GM10248 (cell line): ENCODE measurements at regions not wholly inside any gene's neighbourhood (a gene's known extent, or its start where the extent isn't known, plus 50 kb on each side); places are given as distances from the start of the nearest gene placed in this dataset.

Experiments used
- CTCF ChIA-PET: fragments of 300-600 bp; sonication (Branson Sonifier 250); formaldehyde crosslinking; extraction: SDS; loops from one replicate; lab custom pipeline; 2021; ENCODE audit warnings: antibody characterized with exemption; lab: Yijun Ruan, JAX
- POLR2A ChIA-PET: fragments of 350-650 bp; sonication (Branson Sonifier 250); formaldehyde crosslinking; extraction: SDS; loops from one replicate; lab custom pipeline; 2020; ENCODE audit warnings: antibody characterized with exemption; lab: Yijun Ruan, JAX
- DNase-seq: peaks from one replicate; pipeline ENCODE4 v3.0.0; 2012; ENCODE audit errors: extremely low spot score
- CTCF ChIP-seq: IDR thresholded peaks from 2 replicates; pipeline ENCODE4 v1.5.1; 2012; ENCODE audit warnings: mild to moderate bottlenecking, low read depth; ENCODE audit errors: extremely low read depth, missing control alignments, control extremely low read depth

GRCh38 chr18:76567835-76568445, 72.9 kb upstream of the ZNF516 start:
- POLR2A ChIA-PET = interaction anchor here (0.5 kb wide), 1 partner anchor 213 kb away, joined by 3 read pairs; no protein-coding TSS in a partner anchor
- no peak for TF ChIP-seq CTCF
- CTCF ChIA-PET = interaction anchor here (1.3 kb wide), 1 partner anchor 170 kb away, joined by 3 read pairs; no protein-coding TSS in a partner anchor
- no peak for DNase-seq

- ChIA-PET POLR2A (no interaction called here), CTCF (no interaction called here)
- no peak for TF ChIP-seq CTCF
- no peak for DNase-seq
These were observed 71.9 kb upstream of the ZNF516 start for GRCh38 chr18:76566987-76567386.

GRCh38 chr18:76565238-76566173, 70.5 kb upstream of the ZNF516 start:
- no peak for TF ChIP-seq CTCF
- no peak for DNase-seq
- ChIA-PET CTCF (no interaction called here), POLR2A (no interaction called here)

- no peak for TF ChIP-seq CTCF
- POLR2A ChIA-PET = no interaction called here
- no peak for DNase-seq
- CTCF ChIA-PET = no interaction called here
These were observed 69.7 kb upstream of the ZNF516 start for GRCh38 chr18:76564655-76565237.

- TF ChIP-seq CTCF = no peak
- DNase-seq = no peak
- POLR2A ChIA-PET = no interaction called here
- CTCF ChIA-PET = no interaction called here
These were observed 69.1 kb upstream of the ZNF516 start for GRCh38 chr18:76564117-76564516.

- POLR2A ChIA-PET = no interaction called here
- no peak for DNase-seq
- CTCF ChIA-PET = no interaction called here
- no peak for TF ChIP-seq CTCF
These were observed 67.5 kb upstream of the ZNF516 start for GRCh38 chr18:76562286-76563122.
